ENCODE measurements at regions not wholly inside any gene's neighbourhood (a gene's known extent, or its start where the extent isn't known, plus 50 kb on each side); places are given as distances from the start of the nearest gene placed in this dataset.
"Not testable (repeated sequence)": the region's sequence is repeated elsewhere in the genome, so short reads cannot be mapped to it uniquely, and the experiment has no call there.

DNA sequence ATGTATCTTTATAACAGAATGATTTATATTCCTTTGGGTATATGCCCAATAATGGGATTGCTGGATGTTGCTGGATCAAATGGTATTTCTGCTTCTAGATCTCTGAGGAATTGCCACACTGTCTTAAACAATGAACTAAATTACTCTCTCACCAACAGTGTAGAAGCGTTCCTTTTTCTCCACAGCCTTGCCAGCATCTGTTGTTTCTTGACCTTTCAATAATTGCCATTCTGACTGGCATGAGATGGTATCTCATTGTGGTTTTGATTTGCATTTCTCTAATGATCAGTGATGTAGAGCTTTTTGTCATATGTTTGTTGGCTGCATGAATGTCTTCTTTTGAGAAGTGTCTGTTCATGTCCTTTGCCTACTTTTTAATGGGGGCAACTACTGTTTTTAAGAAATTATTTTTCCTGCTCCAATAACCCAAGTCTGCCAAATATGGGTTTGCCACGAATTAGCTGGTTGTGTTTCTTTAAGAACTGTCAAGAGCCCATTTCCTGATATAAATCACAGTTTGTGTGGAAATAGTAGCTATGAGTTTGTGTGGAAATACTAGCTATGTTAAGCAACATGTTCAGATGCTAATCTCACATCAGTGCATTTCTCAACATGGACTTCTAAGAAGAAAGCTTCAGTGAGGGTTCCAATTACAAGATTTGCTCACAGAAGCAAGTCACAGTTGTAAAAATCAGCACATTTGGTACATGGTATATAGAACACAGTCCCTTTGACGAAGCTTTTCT lies 259.4 kb downstream of the ANAPC1 start:
- Histone ChIP-seq H3K27me3 (ENCODE audit: control insufficient read depth, insufficient read depth, low read length) (no peaks in the 10 kb centered on the region), H3K36me3 (ENCODE audit: control insufficient read depth, insufficient read depth, low read length) (no peaks in the 10 kb centered on the region), H3K4me3 (ENCODE audit: low read depth, low read length) (no peak overlapping the region), H3K9ac (ENCODE audit: low read depth, low read length) (no peak overlapping the region), H3K9me3 (ENCODE audit: control insufficient read depth, insufficient read depth, low read length) (no peaks in the 10 kb centered on the region), H3K4me1 (ENCODE audit: control insufficient read depth, insufficient read depth, low read length) (no peaks in the 10 kb centered on the region)

GRCh38 chr2:111625157-111625537 lies 258.8 kb downstream of the ANAPC1 start:
- H3K9me3 ChIP-seq (ENCODE audit: control insufficient read depth, insufficient read depth, low read length); H3K4me1 ChIP-seq (ENCODE audit: control insufficient read depth, insufficient read depth, low read length); H3K27me3 ChIP-seq (ENCODE audit: control insufficient read depth, insufficient read depth, low read length); H3K36me3 ChIP-seq (ENCODE audit: control insufficient read depth, insufficient read depth, low read length); H3K4me3 ChIP-seq (ENCODE audit: low read depth, low read length); H3K9ac ChIP-seq (ENCODE audit: low read depth, low read length): not testable (repeated sequence)

DNA sequence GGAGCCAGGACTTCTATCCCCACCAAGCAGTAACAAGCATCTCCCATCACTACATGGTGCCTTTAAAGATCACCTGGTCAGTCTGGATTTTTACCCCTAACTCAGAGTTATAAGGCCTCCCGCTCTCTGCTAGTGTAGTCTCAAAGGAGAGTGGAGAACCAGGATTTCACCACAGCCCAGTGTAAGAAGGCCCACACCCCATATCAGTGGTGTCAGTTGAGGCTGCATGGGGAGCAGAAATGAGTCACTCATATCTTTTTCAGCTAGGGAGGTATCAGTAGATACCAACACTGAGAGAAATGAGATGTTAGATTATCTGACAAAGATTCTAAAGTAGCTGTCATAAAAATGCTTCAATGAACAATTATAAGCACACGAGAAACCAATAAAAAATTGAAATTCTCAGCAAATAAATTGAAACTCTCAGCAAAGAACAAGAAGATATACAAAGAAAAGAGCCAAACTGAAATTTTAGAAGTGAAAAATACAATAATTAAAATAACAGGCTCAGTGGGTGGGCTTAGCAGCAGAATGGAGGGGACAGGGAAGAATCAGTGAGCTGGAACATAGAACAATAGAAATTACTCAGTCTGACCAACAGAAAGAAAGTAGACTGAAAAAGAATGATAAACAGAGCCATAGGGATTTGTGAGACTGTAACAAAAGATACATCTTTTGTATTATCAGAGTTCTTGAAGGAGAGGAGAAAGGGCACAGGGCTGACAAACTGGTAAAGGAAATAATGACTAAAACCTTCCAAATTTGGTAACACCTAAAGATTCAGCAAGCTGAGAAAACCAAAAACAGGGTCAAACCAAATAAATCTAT lies 257.7 kb downstream of the ANAPC1 start:
- H3K4me3 ChIP-seq (ENCODE audit: low read depth, low read length) = no peak overlapping the region
- H3K9me3 ChIP-seq (ENCODE audit: control insufficient read depth, insufficient read depth, low read length) = no peaks in the 10 kb centered on the region
- H3K27me3 ChIP-seq (ENCODE audit: control insufficient read depth, insufficient read depth, low read length) = no peaks in the 10 kb centered on the region
- H3K4me1 ChIP-seq (ENCODE audit: control insufficient read depth, insufficient read depth, low read length) = no peaks in the 10 kb centered on the region
- H3K9ac ChIP-seq (ENCODE audit: low read depth, low read length) = no peak overlapping the region
- H3K36me3 ChIP-seq (ENCODE audit: control insufficient read depth, insufficient read depth, low read length) = no peaks in the 10 kb centered on the region

DNA sequence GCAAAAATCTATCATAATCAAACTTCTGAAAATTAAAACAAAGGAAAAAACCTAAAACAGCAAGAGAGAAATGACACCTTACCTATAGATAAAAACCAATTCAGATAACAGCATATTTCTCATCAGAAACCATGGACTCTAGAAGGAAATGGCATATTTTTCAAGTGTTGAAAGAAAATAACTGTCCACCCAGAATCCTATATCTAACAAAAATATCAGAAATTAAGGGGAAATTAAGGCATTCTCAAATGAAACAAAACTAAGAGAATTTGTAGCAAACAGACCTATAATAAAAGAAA lies 257.2 kb downstream of the ANAPC1 start:
- Histone ChIP-seq H3K36me3 (ENCODE audit: control insufficient read depth, insufficient read depth, low read length) (no peaks in the 10 kb centered on the region), H3K9me3 (ENCODE audit: control insufficient read depth, insufficient read depth, low read length) (no peaks in the 10 kb centered on the region), H3K4me1 (ENCODE audit: control insufficient read depth, insufficient read depth, low read length) (no peaks in the 10 kb centered on the region), H3K27me3 (ENCODE audit: control insufficient read depth, insufficient read depth, low read length) (no peaks in the 10 kb centered on the region), H3K9ac (ENCODE audit: low read depth, low read length) (no peak overlapping the region), H3K4me3 (ENCODE audit: low read depth, low read length) (no peak overlapping the region)

GRCh38 chr2:111627256-111627655 lies 256.7 kb downstream of the ANAPC1 start:
- no peak overlapping the region for H3K9ac ChIP-seq (ENCODE audit: low read depth, low read length)
- no peaks in the 10 kb centered on the region for H3K4me1 ChIP-seq (ENCODE audit: control insufficient read depth, insufficient read depth, low read length)
- H3K9me3 ChIP-seq (ENCODE audit: control insufficient read depth, insufficient read depth, low read length) = no peaks in the 10 kb centered on the region
- no peaks in the 10 kb centered on the region for H3K27me3 ChIP-seq (ENCODE audit: control insufficient read depth, insufficient read depth, low read length)
- H3K4me3 ChIP-seq (ENCODE audit: low read depth, low read length) = no peak overlapping the region
- H3K36me3 ChIP-seq (ENCODE audit: control insufficient read depth, insufficient read depth, low read length) = no peaks in the 10 kb centered on the region

- Histone ChIP-seq H3K9me3 (ENCODE audit: control insufficient read depth, insufficient read depth, low read length) (no peaks in the 10 kb centered on the region), H3K4me3 (ENCODE audit: low read depth, low read length) (no peak overlapping the region), H3K9ac (ENCODE audit: low read depth, low read length) (no peak overlapping the region), H3K36me3 (ENCODE audit: control insufficient read depth, insufficient read depth, low read length) (no peaks in the 10 kb centered on the region), H3K27me3 (ENCODE audit: control insufficient read depth, insufficient read depth, low read length) (no peaks in the 10 kb centered on the region), H3K4me1 (ENCODE audit: control insufficient read depth, insufficient read depth, low read length) (no peaks in the 10 kb centered on the region)
Observed at GRCh38 chr2:111628221-111628620, 255.8 kb downstream of the ANAPC1 start.

GRCh38 chr2:111629983-111630382 lies 254.0 kb downstream of the ANAPC1 start:
- Histone ChIP-seq H3K36me3 (ENCODE audit: control insufficient read depth, insufficient read depth, low read length) (no peaks in the 10 kb centered on the region), H3K9me3 (ENCODE audit: control insufficient read depth, insufficient read depth, low read length) (no peaks in the 10 kb centered on the region), H3K9ac (ENCODE audit: low read depth, low read length) (no peak overlapping the region), H3K4me1 (ENCODE audit: control insufficient read depth, insufficient read depth, low read length) (no peaks in the 10 kb centered on the region), H3K4me3 (ENCODE audit: low read depth, low read length) (no peak overlapping the region), H3K27me3 (ENCODE audit: control insufficient read depth, insufficient read depth, low read length) (no peaks in the 10 kb centered on the region)

GRCh38 chr2:111632661-111633060 lies 251.3 kb downstream of the ANAPC1 start:
- Histone ChIP-seq H3K4me1 (ENCODE audit: control insufficient read depth, insufficient read depth, low read length) (no peaks in the 10 kb centered on the region), H3K27me3 (ENCODE audit: control insufficient read depth, insufficient read depth, low read length) (no peaks in the 10 kb centered on the region), H3K9ac (ENCODE audit: low read depth, low read length) (no peak overlapping the region), H3K36me3 (ENCODE audit: control insufficient read depth, insufficient read depth, low read length) (no peaks in the 10 kb centered on the region), H3K9me3 (ENCODE audit: control insufficient read depth, insufficient read depth, low read length) (no peaks in the 10 kb centered on the region), H3K4me3 (ENCODE audit: low read depth, low read length) (no peak overlapping the region)

DNA sequence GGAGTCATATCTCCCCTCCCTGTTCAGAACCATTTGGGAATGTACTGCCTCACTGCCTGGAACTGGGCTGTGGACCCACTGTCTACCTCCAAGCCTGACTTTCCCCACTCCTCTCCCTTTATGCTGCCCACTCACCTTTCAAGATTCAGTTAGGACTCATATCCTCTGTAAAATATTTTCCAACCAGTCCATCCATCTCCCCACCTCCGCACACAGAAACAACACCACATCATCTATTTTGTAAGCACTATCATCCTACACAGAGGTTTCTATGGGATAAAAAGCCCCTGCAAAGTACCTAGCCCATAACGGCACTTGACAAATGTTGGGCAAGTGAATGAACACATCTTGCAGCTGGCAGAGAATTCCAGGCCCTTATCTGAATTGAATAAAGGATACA lies 250.8 kb downstream of the ANAPC1 start:
- no peaks in the 10 kb centered on the region for H3K27me3 ChIP-seq (ENCODE audit: control insufficient read depth, insufficient read depth, low read length)
- no peaks in the 10 kb centered on the region for H3K9me3 ChIP-seq (ENCODE audit: control insufficient read depth, insufficient read depth, low read length)
- no peak overlapping the region for H3K9ac ChIP-seq (ENCODE audit: low read depth, low read length)
- no peak overlapping the region for H3K4me3 ChIP-seq (ENCODE audit: low read depth, low read length)
- H3K36me3 ChIP-seq (ENCODE audit: control insufficient read depth, insufficient read depth, low read length) = no peaks in the 10 kb centered on the region
- no peaks in the 10 kb centered on the region for H3K4me1 ChIP-seq (ENCODE audit: control insufficient read depth, insufficient read depth, low read length)

DNA sequence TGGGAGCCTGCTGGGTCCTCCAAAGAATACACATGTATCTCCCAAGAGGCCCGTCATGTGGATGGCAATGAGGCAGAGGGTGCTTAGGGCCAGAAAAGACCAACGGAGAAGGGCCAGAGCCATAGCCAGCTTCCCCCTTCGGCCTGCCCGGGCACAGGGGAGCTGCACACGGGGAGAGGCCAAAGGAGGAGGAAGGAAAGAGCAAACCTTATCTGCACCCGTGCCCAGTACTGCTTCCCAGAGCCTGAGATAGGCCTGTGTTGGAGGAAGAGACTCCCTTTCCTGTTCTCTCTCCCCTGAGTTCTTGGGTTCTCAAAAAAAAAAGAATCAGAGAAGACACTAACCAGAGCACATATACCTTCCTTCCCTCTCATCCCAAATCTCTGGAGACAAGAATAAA lies 250.3 kb downstream of the ANAPC1 start:
- H3K36me3 ChIP-seq (ENCODE audit: control insufficient read depth, insufficient read depth, low read length) = no peaks in the 10 kb centered on the region
- H3K9me3 ChIP-seq (ENCODE audit: control insufficient read depth, insufficient read depth, low read length) = no peaks in the 10 kb centered on the region
- no peaks in the 10 kb centered on the region for H3K4me1 ChIP-seq (ENCODE audit: control insufficient read depth, insufficient read depth, low read length)
- no peaks in the 10 kb centered on the region for H3K27me3 ChIP-seq (ENCODE audit: control insufficient read depth, insufficient read depth, low read length)
- H3K9ac ChIP-seq (ENCODE audit: low read depth, low read length) = no peak overlapping the region
- H3K4me3 ChIP-seq (ENCODE audit: low read depth, low read length) = no peak overlapping the region

DNA sequence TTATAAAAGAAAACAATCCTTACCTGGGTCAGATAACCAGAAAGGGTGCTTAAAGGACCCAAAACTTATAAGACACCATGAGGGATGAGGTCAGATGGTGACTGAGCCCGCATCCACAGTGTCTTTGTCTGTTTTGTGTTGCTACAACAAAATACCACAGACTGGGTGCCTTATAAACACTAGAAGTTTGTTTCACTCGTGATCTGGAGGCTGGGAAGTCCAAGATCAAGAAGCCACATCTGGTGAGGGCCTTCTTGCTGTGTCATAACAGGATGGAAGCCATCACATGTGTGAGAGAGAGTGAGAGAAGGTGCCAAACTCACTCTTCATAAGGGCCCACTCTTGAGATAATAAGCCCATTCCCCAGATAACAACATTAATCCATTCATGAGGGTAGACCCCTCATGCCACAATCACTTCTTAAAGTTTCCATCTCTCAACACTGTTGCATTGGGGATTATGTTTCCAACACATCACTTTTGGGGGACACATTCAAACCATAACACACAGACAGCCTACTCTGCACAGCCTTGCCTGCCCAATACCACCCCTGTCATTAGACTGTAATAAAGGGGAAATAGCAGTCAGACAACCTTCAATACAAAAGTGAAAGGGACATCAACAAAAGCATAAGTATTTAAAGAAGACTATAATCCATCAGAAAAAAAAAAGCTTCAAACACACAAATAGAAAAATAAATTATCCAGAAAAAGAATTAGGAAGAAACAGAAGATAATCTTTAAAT lies 249.8 kb downstream of the ANAPC1 start:
- no peak overlapping the region for H3K4me3 ChIP-seq (ENCODE audit: low read depth, low read length)
- H3K27me3 ChIP-seq (ENCODE audit: control insufficient read depth, insufficient read depth, low read length) = no peaks in the 10 kb centered on the region
- H3K9ac ChIP-seq (ENCODE audit: low read depth, low read length) = no peak overlapping the region

More for the DNA sequence above, 249.8 kb downstream of the ANAPC1 start:
- H3K4me1 ChIP-seq (ENCODE audit: control insufficient read depth, insufficient read depth, low read length) = no peaks in the 10 kb centered on the region
- no peaks in the 10 kb centered on the region for H3K36me3 ChIP-seq (ENCODE audit: control insufficient read depth, insufficient read depth, low read length)
- no peaks in the 10 kb centered on the region for H3K9me3 ChIP-seq (ENCODE audit: control insufficient read depth, insufficient read depth, low read length)
